EH (cell line): ENCODE measurements at regions not wholly inside any gene's neighbourhood (a gene's known extent, or its start where the extent isn't known, plus 50 kb on each side); places are given as distances from the start of the nearest gene placed in this dataset.
"Not testable (repeated sequence)": the region's sequence is repeated elsewhere in the genome, so short reads cannot be mapped to it uniquely, and the experiment has no call there.

Source experiments
- DNase-seq: peaks from one replicate; pipeline ENCODE4 v3.0.0-alpha.2; 2015; ENCODE audit warnings: low read depth

- DNase-seq = no peak
These were observed 87.7 kb downstream of the IYD start for GRCh38 chr6:150456466-150456865.

- DNase-seq = no peak
These were observed 88.3 kb downstream of the IYD start for GRCh38 chr6:150456902-150457643.

- DNase-seq = no peak
These were observed 89.8 kb downstream of the IYD start for GRCh38 chr6:150458579-150458978.

- no peak for DNase-seq
These were observed 95.0 kb downstream of the IYD start for GRCh38 chr6:150463852-150464251.

- DNase-seq = no peak
These were observed 96.2 kb downstream of the IYD start for GRCh38 chr6:150464966-150465365.

- no peak for DNase-seq
These were observed 96.8 kb downstream of the IYD start for GRCh38 chr6:150465610-150466009.

GRCh38 chr6:150466196-150466595 lies 97.4 kb downstream of the IYD start:
- no peak for DNase-seq

- DNase-seq = no peak
These were observed 101.3 kb downstream of the IYD start for GRCh38 chr6:150470131-150470530.

- DNase-seq = no peak
These were observed 102.3 kb downstream of the IYD start for GRCh38 chr6:150470960-150471665.

GRCh38 chr6:150478656-150479545 lies 110.1 kb downstream of the IYD start:
- no peak for DNase-seq

- DNase-seq = no peak
These were observed 114.1 kb downstream of the IYD start for GRCh38 chr6:150482883-150483409.

- no peak for DNase-seq
These were observed 114.3 kb upstream of the PLEKHG1 start for GRCh38 chr6:150485161-150485958.

- no peak for DNase-seq
These were observed 113.6 kb upstream of the PLEKHG1 start for GRCh38 chr6:150486048-150486447.

- no peak for DNase-seq
These were observed 109.1 kb upstream of the PLEKHG1 start for GRCh38 chr6:150490586-150490985.

- no peak for DNase-seq
These were observed 108.4 kb upstream of the PLEKHG1 start for GRCh38 chr6:150491131-150491810.

GRCh38 chr6:150491811-150492172 lies 107.9 kb upstream of the PLEKHG1 start:
- no peak for DNase-seq

- no peak for DNase-seq
These were observed 107.2 kb upstream of the PLEKHG1 start for GRCh38 chr6:150492507-150492906.

GRCh38 chr6:150492941-150493340 lies 106.7 kb upstream of the PLEKHG1 start:
- DNase-seq = no peak

GRCh38 chr6:150493552-150493951 lies 106.1 kb upstream of the PLEKHG1 start:
- not testable (repeated sequence) for DNase-seq

GRCh38 chr6:150494241-150494640 lies 105.4 kb upstream of the PLEKHG1 start:
- no peak for DNase-seq

- DNase-seq = no peak
These were observed 104.6 kb upstream of the PLEKHG1 start for GRCh38 chr6:150495126-150495525.
